Gastrocnemius medialis (tissue), 4 donors: ENCODE measurements at regions not wholly inside any gene's neighbourhood (a gene's known extent, or its start where the extent isn't known, plus 50 kb on each side); places are given as distances from the start of the nearest gene placed in this dataset.
"Not testable (repeated sequence)": the region's sequence is repeated elsewhere in the genome, so short reads cannot be mapped to it uniquely, and the experiment has no call there.

ENCODE experiments used
- ATAC-seq, 2 donors: fragments of 150-250 bp; one replicate each; pipeline ENCODE4 v1.9.1; 2016
- DNase-seq, 2 donors: peaks; one replicate each; pipeline ENCODE4 v3.0.0-alpha.2; 2019
- H3K27ac ChIP-seq, 4 donors: fragments of 200-600 bp; sonication (generic); 1 replicate in 1 of 4; 2 replicates in 3 of 4; pipeline ENCODE4 v1.5.1; 2016 to 2018; ENCODE audit warnings: mild to moderate bottlenecking in 2 of 4, moderate library complexity in 1 of 4
- H3K27me3 ChIP-seq, 3 donors: fragments of 200-600 bp; sonication (generic) in 2 of 3; 1 replicate in 1 of 3; 2 replicates in 2 of 3; pipeline versions ENCODE4 v1.5.1 to v1.6.0; 2016 to 2019; ENCODE audit warnings: mild to moderate bottlenecking in 1 of 3, moderate library complexity in 1 of 3
- H3K36me3 ChIP-seq, 2 donors: fragments of 200-600 bp; sonication (generic) in 1 of 2; one replicate each; pipeline ENCODE4 v1.5.1; 2017 to 2018
- H3K4me1 ChIP-seq, 2 donors: fragments of 200-600 bp; sonication (generic) in 1 of 2; one replicate each; pipeline ENCODE4 v1.5.1; 2016 to 2017; ENCODE audit warnings: mild to moderate bottlenecking in 2 of 2
- H3K4me3 ChIP-seq, 4 donors: fragments of 200-600 bp; sonication (generic) in 3 of 4; 1 replicate in 1 of 4; 2 replicates in 3 of 4; pipeline ENCODE4 v1.5.1; 2016 to 2019; ENCODE audit warnings: mild to moderate bottlenecking in 2 of 4
- H3K9me3 ChIP-seq, 3 donors: fragments of 200-600 bp; sonication (generic) in 2 of 3; 1 replicate in 1 of 3; 2 replicates in 2 of 3; pipeline ENCODE4 v1.5.1; 2016 to 2019
- POLR2A ChIP-seq, 2 donors: fragments of 450-650 bp; IDR thresholded peaks; one replicate each; pipeline ENCODE4 v1.6.1; 2017; ENCODE audit warnings: antibody characterized with exemption in 2 of 2, mild to moderate bottlenecking in 2 of 2, moderate library complexity in 2 of 2
- in situ Hi-C, 4 donors: fragments of 200-750 bp; cut with MboI; loops; one replicate each; pipeline versions ENCODE4 v1.15.0 to v1.8.0; 2017; ENCODE audit warnings: low sequenced_read_pairs in 4 of 4
- intact Hi-C: fragments of 100-400 bp; cut with DNase I; formaldehyde crosslinking; loops from one replicate; pipeline ENCODE4 v1.15.1; 2023; ENCODE audit warnings: low total_unique reads
- TF ChIP-seq, protein P1 (sequence below), 5 experiments: fragments of 450-650 bp in 3 of 5; fragments of 200-600 bp in 2 of 5; sonication (generic) in 2 of 5; IDR thresholded peaks in 4 of 5; conservative IDR thresholded peaks in 1 of 5; 1 replicate in 4 of 5; 2 replicates in 1 of 5; pipeline ENCODE4 v1.5.1; 2016 to 2019; ENCODE audit warnings: antibody characterized with exemption in 5 of 5, mild to moderate bottlenecking in 3 of 5, moderate library complexity in 3 of 5

DNA sequence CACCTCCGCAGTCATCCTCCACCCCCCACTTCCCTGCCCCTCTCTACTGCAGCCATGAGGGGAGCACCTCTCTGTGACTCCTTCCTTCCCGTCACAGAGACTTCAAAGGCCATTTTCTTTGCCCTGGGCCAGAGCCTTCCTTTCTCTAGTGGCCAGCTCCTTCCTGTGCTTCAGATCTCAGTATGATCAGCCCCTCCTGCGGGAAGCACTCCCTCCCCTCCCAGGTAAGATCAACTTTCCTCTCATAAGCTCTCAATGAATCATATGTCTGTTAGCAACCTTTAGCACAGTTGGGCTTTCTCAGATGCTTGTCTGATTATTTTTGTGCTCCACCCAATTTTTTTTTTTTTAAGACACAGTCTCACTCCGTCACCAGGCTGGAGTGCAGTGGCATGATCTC lies 241.0 kb upstream of the PRSS1 start:
- TF ChIP-seq POLR2A (IDR thresholded peaks at IDR 0.05) = no peak
- TF ChIP-seq, protein P1, sequence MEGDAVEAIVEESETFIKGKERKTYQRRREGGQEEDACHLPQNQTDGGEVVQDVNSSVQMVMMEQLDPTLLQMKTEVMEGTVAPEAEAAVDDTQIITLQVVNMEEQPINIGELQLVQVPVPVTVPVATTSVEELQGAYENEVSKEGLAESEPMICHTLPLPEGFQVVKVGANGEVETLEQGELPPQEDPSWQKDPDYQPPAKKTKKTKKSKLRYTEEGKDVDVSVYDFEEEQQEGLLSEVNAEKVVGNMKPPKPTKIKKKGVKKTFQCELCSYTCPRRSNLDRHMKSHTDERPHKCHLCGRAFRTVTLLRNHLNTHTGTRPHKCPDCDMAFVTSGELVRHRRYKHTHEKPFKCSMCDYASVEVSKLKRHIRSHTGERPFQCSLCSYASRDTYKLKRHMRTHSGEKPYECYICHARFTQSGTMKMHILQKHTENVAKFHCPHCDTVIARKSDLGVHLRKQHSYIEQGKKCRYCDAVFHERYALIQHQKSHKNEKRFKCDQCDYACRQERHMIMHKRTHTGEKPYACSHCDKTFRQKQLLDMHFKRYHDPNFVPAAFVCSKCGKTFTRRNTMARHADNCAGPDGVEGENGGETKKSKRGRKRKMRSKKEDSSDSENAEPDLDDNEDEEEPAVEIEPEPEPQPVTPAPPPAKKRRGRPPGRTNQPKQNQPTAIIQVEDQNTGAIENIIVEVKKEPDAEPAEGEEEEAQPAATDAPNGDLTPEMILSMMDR (IDR thresholded peaks at IDR 0.05 in 4 of 5, conservative IDR thresholded peaks at IDR 0.05 in 1 of 5) = no peak
- H3K27ac ChIP-seq = peak overlapping the region in 1 of 4 donors; percentile 54
- H3K27me3 ChIP-seq = no peaks in the 10 kb centered on the region
- DNase-seq = no peak
- no peaks in the 10 kb centered on the region for H3K9me3 ChIP-seq
- no peaks in the 10 kb centered on the region for H3K36me3 ChIP-seq
- peaks cover 0 to 5% of the 10 kb centered on the region in 2 donors for H3K4me1 ChIP-seq
- no peak overlapping the region for H3K4me3 ChIP-seq
- peak; percentile 74 to 82 for ATAC-seq
- intact Hi-C loops = no loop called here
- in situ Hi-C loops = no loop called here

- H3K9me3 ChIP-seq = no peaks in the 10 kb centered on the region
- H3K27ac ChIP-seq = peak overlapping the region in 1 of 4 donors; percentile 54
- TF ChIP-seq, protein P1 (IDR thresholded peaks at IDR 0.05 in 4 of 5, conservative IDR thresholded peaks at IDR 0.05 in 1 of 5) = no peak
- no peak for TF ChIP-seq POLR2A (IDR thresholded peaks at IDR 0.05)
- H3K27me3 ChIP-seq = no peaks in the 10 kb centered on the region
- H3K4me3 ChIP-seq = no peak overlapping the region
- H3K4me1 ChIP-seq = peaks cover 0 to 5% of the 10 kb centered on the region in 2 donors
- intact Hi-C loops = no loop called here
- in situ Hi-C loops = no loop called here
- no peaks in the 10 kb centered on the region for H3K36me3 ChIP-seq
- ATAC-seq = peak in 1 of 2 donors; percentile 51
- no peak for DNase-seq
Observed at GRCh38 chr7:142507799-142508198, 241.5 kb upstream of the PRSS1 start.

- H3K36me3 ChIP-seq, ATAC-seq, intact Hi-C loops, H3K27ac ChIP-seq, H3K4me3 ChIP-seq, in situ Hi-C loops, H3K4me1 ChIP-seq, H3K9me3 ChIP-seq, H3K27me3 ChIP-seq, DNase-seq: not testable (repeated sequence)
Observed at GRCh38 chr7:142507066-142507465, 242.2 kb upstream of the PRSS1 start.

DNA sequence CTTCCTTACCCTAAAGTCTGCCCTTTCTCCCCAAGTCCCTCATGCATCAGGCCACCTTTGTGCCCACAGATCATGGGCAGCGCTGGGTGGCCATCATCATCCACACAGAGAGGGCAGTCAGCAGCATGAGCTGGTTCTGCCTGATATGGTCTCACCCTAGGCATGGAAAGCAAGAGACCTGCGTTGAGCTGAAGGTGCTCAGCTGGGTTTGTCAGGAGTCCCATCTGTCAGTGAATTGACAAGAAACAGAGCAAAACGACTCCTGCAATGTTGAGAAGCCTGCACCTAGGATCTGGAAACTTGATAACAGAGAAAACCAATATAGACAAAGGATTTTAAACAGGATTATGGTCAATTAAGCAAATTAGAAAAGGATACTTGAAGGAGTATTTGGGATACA lies 242.7 kb upstream of the PRSS1 start:
- in situ Hi-C loops = no loop called here
- Histone ChIP-seq H3K9me3 (no peaks in the 10 kb centered on the region), H3K4me1 (peaks cover 0 to 5% of the 10 kb centered on the region in 2 donors), H3K4me3 (no peak overlapping the region), H3K27ac (no peak overlapping the region), H3K27me3 (no peaks in the 10 kb centered on the region), H3K36me3 (no peaks in the 10 kb centered on the region)
- TF ChIP-seq, protein P1 (IDR thresholded peaks at IDR 0.05 in 4 of 5, conservative IDR thresholded peaks at IDR 0.05 in 1 of 5) = no peak
- TF ChIP-seq POLR2A (IDR thresholded peaks at IDR 0.05) = no peak
- no peak for ATAC-seq
- DNase-seq = no peak
- intact Hi-C loops = no loop called here

- H3K4me1 ChIP-seq, ATAC-seq, DNase-seq, H3K27ac ChIP-seq, intact Hi-C loops, in situ Hi-C loops, H3K27me3 ChIP-seq, H3K4me3 ChIP-seq, H3K36me3 ChIP-seq, H3K9me3 ChIP-seq: not testable (repeated sequence)
Observed at GRCh38 chr7:142503949-142504348, 245.3 kb upstream of the PRSS1 start.

GRCh38 chr7:142503036-142503435 lies 245.2 kb upstream of the PRSS58 start:
- ATAC-seq (no peak), DNase-seq (no peak)
- in situ Hi-C loops (no loop called here), intact Hi-C loops (no loop called here)
- TF ChIP-seq, protein P1 (IDR thresholded peaks at IDR 0.05 in 4 of 5, conservative IDR thresholded peaks at IDR 0.05 in 1 of 5) = no peak
- no peak for TF ChIP-seq POLR2A (IDR thresholded peaks at IDR 0.05)
- Histone ChIP-seq H3K36me3 (no peaks in the 10 kb centered on the region), H3K27ac (no peak overlapping the region), H3K27me3 (no peaks in the 10 kb centered on the region), H3K4me3 (no peak overlapping the region), H3K9me3 (no peaks in the 10 kb centered on the region), H3K4me1 (peaks cover 0 to 1% of the 10 kb centered on the region in 2 donors)
